Astrocyte (in vitro differentiated cells and primary cell): ENCODE measurements at regions not wholly inside any gene's neighbourhood (a gene's known extent, or its start where the extent isn't known, plus 50 kb on each side); places are given as distances from the start of the nearest gene placed in this dataset.
"Not testable (repeated sequence)": the region's sequence is repeated elsewhere in the genome, so short reads cannot be mapped to it uniquely, and the experiment has no call there.

Source experiments
- DNase-seq: peaks from one replicate; pipeline ENCODE4 v3.0.0-alpha.2; 2010; ENCODE audit warnings: low read depth
- FAIRE-seq: peaks from 2 replicates; lab custom pipeline; 2011; peaks lifted over from hg19 to GRCh38; lab: Jason Lieb, UNC
- H2AFZ ChIP-seq: 2 replicates; pipeline ENCODE4 v1.6.0; 2012; ENCODE audit warnings: low read depth, low read length, inconsistent platforms
- H3K27ac ChIP-seq: 2 replicates; pipeline ENCODE4 v1.5.1; 2011; ENCODE audit warnings: low read depth, low read length, inconsistent platforms
- H3K27me3 ChIP-seq: 2 replicates; pipeline ENCODE4 v1.6.0; 2011; ENCODE audit warnings: low read length, inconsistent platforms; ENCODE audit not compliant: insufficient read depth
- H3K36me3 ChIP-seq: 2 replicates; pipeline ENCODE4 v1.5.1; 2011; ENCODE audit warnings: low read length, inconsistent platforms; ENCODE audit not compliant: insufficient read depth
- H3K4me1 ChIP-seq: 2 replicates; pipeline ENCODE4 v1.5.1; 2011; ENCODE audit warnings: low read length, inconsistent platforms; ENCODE audit not compliant: insufficient read depth
- H3K4me2 ChIP-seq: 2 replicates; pipeline ENCODE4 v1.6.0; 2012; ENCODE audit warnings: low read length, inconsistent platforms
- H3K4me3 ChIP-seq: 2 replicates; pipeline ENCODE4 v1.5.1; 2011; ENCODE audit warnings: low read depth, mild to moderate bottlenecking, low read length, inconsistent platforms; ENCODE audit not compliant: insufficient read depth
- H3K79me2 ChIP-seq: 2 replicates; pipeline ENCODE4 v1.6.0; 2012; ENCODE audit warnings: mild to moderate bottlenecking, low read length, inconsistent platforms; ENCODE audit not compliant: insufficient read depth
- H3K9ac ChIP-seq: 2 replicates; pipeline ENCODE4 v1.6.0; 2012; ENCODE audit warnings: mild to moderate bottlenecking, low read length, inconsistent platforms
- H3K9me3 ChIP-seq: 2 replicates; pipeline ENCODE4 v1.5.1; 2012; ENCODE audit warnings: low read depth, mild to moderate bottlenecking, low read length, inconsistent platforms; ENCODE audit not compliant: insufficient read depth
- H4K20me1 ChIP-seq: 2 replicates; pipeline ENCODE4 v1.6.0; 2012; ENCODE audit warnings: low read length, inconsistent platforms; ENCODE audit not compliant: insufficient read depth
- H3K27ac Mint-ChIP-seq: one replicate; pipeline ENCODE4 v1.8.0; 2021; ENCODE audit warnings: mild to moderate bottlenecking, mixed read lengths; ENCODE audit not compliant: unreplicated experiment
- H3K27me3 Mint-ChIP-seq: one replicate; pipeline ENCODE4 v1.8.0; 2021; ENCODE audit warnings: low read depth, mixed read lengths; ENCODE audit not compliant: unreplicated experiment
- H3K36me3 Mint-ChIP-seq: one replicate; pipeline ENCODE4 v1.8.0; 2021; ENCODE audit warnings: low read depth, mixed read lengths; ENCODE audit not compliant: unreplicated experiment
- H3K4me1 Mint-ChIP-seq: one replicate; pipeline ENCODE4 v1.8.0; 2021; ENCODE audit warnings: low read depth, mixed read lengths; ENCODE audit not compliant: unreplicated experiment
- H3K4me3 Mint-ChIP-seq: one replicate; pipeline ENCODE4 v1.8.0; 2021; ENCODE audit warnings: mild to moderate bottlenecking, moderate library complexity, mixed read lengths; ENCODE audit not compliant: unreplicated experiment
- H3K9me3 Mint-ChIP-seq: one replicate; pipeline ENCODE4 v1.8.0; 2021; ENCODE audit warnings: mild to moderate bottlenecking, mixed read lengths; ENCODE audit not compliant: unreplicated experiment

DNA sequence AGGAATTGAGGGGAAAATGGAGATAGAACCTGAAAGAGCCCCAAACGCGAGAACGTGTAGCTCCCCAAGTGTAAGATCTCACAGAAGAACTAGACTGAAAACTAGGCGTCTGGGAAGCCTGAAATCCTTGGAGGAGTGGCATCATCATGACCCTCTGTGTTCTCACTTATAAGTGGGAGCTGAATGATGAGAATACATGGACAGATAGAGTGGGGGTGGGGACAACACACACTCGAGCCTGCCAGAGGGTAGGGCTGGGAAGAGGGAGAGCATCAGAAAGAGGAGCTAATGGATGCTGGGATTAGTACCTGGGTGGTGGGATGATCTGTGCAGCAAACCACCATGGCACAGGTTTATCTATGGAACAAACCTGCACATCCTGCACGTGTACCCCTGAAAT lies 258.7 kb upstream of the NOTCH2NLA start:
- not testable (repeated sequence) for H3K36me3 Mint-ChIP-seq

DNA sequence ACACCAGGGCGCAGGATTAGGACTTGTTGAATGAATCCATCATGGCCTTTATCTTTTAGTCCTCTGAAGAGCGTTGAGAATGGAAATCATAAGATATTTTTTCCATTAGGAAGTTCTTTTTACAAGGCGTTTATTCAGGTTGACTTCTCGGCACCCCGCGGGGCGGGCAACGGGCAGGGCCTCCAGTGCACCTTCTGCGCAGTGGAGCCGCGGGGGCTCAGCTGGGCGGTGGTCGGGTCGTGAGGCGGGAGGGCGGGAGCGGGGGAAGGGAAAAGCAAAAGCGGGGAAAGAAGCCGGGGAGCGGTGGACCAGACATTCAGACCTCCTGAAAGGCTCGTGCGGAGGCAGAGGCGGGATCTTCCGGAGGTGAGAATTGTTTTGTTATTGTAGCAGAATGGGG lies 258.3 kb upstream of the NOTCH2NLA start:
- not testable (repeated sequence) for H3K4me1 Mint-ChIP-seq, H3K36me3 ChIP-seq, H3K27me3 ChIP-seq, H3K4me1 ChIP-seq, FAIRE-seq, H3K27ac Mint-ChIP-seq, H3K4me3 ChIP-seq, H3K27me3 Mint-ChIP-seq, H3K79me2 ChIP-seq, H3K9me3 ChIP-seq, DNase-seq, H3K36me3 Mint-ChIP-seq, H2AFZ ChIP-seq, H4K20me1 ChIP-seq, H3K27ac ChIP-seq, H3K9me3 Mint-ChIP-seq, H3K4me3 Mint-ChIP-seq
- peak overlapping the region; percentile 50 for H3K4me2 ChIP-seq
- peak overlapping the region; percentile 35 for H3K9ac ChIP-seq

More for the DNA sequence above, 258.7 kb upstream of the NOTCH2NLA start:
- not testable (repeated sequence) for H3K9me3 ChIP-seq, H3K27ac Mint-ChIP-seq, H3K27me3 Mint-ChIP-seq, FAIRE-seq, H3K27ac ChIP-seq, H3K4me3 ChIP-seq, H4K20me1 ChIP-seq, H3K36me3 ChIP-seq, H3K4me3 Mint-ChIP-seq, H3K9ac ChIP-seq, H3K4me2 ChIP-seq, H3K79me2 ChIP-seq, H3K9me3 Mint-ChIP-seq, H2AFZ ChIP-seq, H3K27me3 ChIP-seq, DNase-seq, H3K4me1 Mint-ChIP-seq, H3K4me1 ChIP-seq

DNA sequence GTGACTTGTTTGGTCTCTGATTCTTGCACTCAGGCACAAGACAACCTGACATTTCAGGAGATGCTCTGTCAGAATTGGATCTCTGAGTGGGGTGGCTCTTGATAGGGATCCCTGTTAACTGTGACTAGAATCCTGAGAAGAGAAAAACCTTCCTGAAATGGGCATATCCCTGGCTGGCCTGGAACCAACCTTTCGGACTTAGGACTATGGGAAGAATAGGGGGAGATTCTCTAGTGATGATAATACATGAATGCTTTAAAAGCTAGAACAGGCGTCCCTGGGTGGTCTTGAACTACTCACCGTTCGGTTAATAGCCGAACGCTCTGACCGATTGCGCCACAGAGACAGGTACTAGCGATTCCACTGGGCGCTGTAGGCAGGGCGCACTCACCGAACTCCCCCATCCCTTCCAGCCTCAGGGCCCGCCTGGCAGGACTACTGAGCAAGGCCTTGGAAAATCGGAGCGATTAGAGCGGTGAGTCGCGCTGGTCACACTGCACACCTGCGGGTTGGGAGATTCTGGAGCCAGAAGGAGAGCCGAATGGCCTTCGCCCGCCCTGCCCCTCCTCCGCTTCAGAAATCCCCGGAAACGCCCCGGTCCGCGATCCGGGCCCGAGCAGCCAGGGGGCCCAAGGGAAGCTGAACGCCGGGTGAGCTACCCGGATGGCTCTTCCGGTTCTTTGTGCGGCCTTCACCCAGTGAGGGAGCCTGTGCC lies 257.6 kb upstream of the NOTCH2NLA start:
- H2AFZ ChIP-seq, H3K4me3 Mint-ChIP-seq, H3K4me1 Mint-ChIP-seq, FAIRE-seq, H3K36me3 Mint-ChIP-seq, H3K9me3 ChIP-seq, H3K79me2 ChIP-seq, H3K27me3 ChIP-seq, H3K36me3 ChIP-seq, H3K27ac Mint-ChIP-seq, H3K27ac ChIP-seq, H3K9me3 Mint-ChIP-seq, H4K20me1 ChIP-seq, H3K27me3 Mint-ChIP-seq, H3K4me1 ChIP-seq: not testable (repeated sequence)
- DNase-seq = peak; percentile 28
- Histone ChIP-seq H3K4me2 (peak overlapping the region; percentile 71), H3K9ac (peak overlapping the region; percentile 50), H3K4me3 (peak overlapping the region; percentile 52)

DNA sequence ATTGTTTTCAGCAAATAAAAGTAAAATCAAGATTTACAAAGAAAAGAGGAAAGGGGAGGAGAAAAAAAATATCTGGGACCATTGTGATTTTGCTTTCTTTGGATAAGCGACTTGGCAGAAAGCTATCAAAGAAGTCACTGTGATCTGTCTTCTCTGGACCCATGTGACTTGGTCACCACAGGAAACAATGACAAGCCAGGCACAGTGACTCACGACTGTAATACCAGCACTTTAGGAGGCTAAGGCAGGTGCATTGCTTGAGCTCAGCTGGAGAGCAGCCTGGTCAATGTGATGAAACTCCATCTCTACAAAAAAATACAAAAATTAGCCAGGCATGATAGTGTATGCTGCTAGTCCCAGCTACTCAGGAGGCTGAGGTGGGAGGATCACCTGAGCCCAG lies 255.4 kb upstream of the NOTCH2NLA start:
- not testable (repeated sequence) for H3K79me2 ChIP-seq, DNase-seq, H3K27ac ChIP-seq, H3K27me3 Mint-ChIP-seq, H2AFZ ChIP-seq, H4K20me1 ChIP-seq, H3K4me3 Mint-ChIP-seq, H3K27me3 ChIP-seq, H3K4me2 ChIP-seq, H3K36me3 Mint-ChIP-seq, H3K4me3 ChIP-seq, H3K9ac ChIP-seq, H3K9me3 Mint-ChIP-seq, FAIRE-seq, H3K9me3 ChIP-seq, H3K4me1 Mint-ChIP-seq, H3K27ac Mint-ChIP-seq, H3K4me1 ChIP-seq, H3K36me3 ChIP-seq

DNA sequence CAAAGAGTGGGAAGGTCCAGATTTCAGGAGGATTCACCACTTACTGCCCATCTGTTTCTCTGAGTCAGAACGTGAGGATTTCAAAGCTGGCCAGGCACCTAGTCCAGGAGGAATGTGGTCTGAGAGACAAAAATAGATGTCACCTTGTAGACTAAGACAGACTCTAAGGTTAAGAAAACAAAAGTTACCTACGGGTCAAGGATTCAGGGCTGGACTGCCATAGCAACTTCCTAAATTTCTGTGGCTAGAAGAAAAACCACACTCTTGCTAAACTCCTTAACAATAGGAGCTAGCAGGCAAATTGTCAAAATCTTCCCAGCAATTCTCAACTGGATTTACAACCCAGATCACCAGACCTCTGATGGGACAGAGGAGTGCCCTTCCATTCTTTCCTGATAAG lies 250.4 kb upstream of the NOTCH2NLA start:
- peak; percentile 75 for DNase-seq
- H3K4me3 Mint-ChIP-seq, H3K9me3 Mint-ChIP-seq, FAIRE-seq, H3K9ac ChIP-seq, H3K4me1 ChIP-seq, H3K79me2 ChIP-seq, H3K9me3 ChIP-seq, H3K36me3 Mint-ChIP-seq, H3K4me3 ChIP-seq, H3K36me3 ChIP-seq, H3K27ac ChIP-seq, H3K4me1 Mint-ChIP-seq, H4K20me1 ChIP-seq, H2AFZ ChIP-seq, H3K27ac Mint-ChIP-seq, H3K27me3 ChIP-seq, H3K4me2 ChIP-seq, H3K27me3 Mint-ChIP-seq: not testable (repeated sequence)
